ENCODE measurements at regions not wholly inside any gene's neighbourhood (a gene's known extent, or its start where the extent isn't known, plus 50 kb on each side); places are given as distances from the start of the nearest gene placed in this dataset.

GRCh38 chr20:12086359-12086758 is 168.7 kb downstream of the BTBD3 start:
- TF ChIP-seq CTCF (IDR thresholded peaks at IDR 0.05) (no peak), EZH2phosphoT487 (IDR thresholded peaks at IDR 0.05) (no peak), EZH2 (IDR thresholded peaks at IDR 0.05) (no peak)
